Mesothelial cell of epicardium (in vitro differentiated cells): ENCODE measurements at regions not wholly inside any gene's neighbourhood (a gene's known extent, or its start where the extent isn't known, plus 50 kb on each side); places are given as distances from the start of the nearest gene placed in this dataset.

ENCODE experiments used
- DNase-seq, 2 experiments: peaks; one replicate each; pipeline ENCODE4 v3.0.0; 2021; ENCODE audit warnings: low spot score in 2 of 2; ENCODE audit not compliant: unreplicated experiment in 2 of 2
- H3K27ac Mint-ChIP-seq: 2 replicates; pipeline ENCODE4 v1.8.0; 2021; ENCODE audit warnings: mixed read lengths
- H3K27me3 Mint-ChIP-seq: 2 replicates; pipeline ENCODE4 v1.8.0; 2021; ENCODE audit warnings: low read depth, mixed read lengths
- H3K36me3 Mint-ChIP-seq: 2 replicates; pipeline ENCODE4 v1.8.0; 2021; ENCODE audit warnings: mixed read lengths
- H3K4me1 Mint-ChIP-seq: 2 replicates; pipeline ENCODE4 v1.8.0; 2021; ENCODE audit warnings: mixed read lengths
- H3K4me3 Mint-ChIP-seq: 2 replicates; pipeline ENCODE4 v1.8.0; 2021; ENCODE audit warnings: mild to moderate bottlenecking, moderate library complexity, mixed read lengths
- H3K9me3 Mint-ChIP-seq: 2 replicates; pipeline ENCODE4 v1.8.0; 2021; ENCODE audit warnings: mixed read lengths
- TF ChIP-seq, protein P1 (sequence below): fragments of 200-600 bp; sonication (generic); IDR thresholded peaks from one replicate; pipeline ENCODE4 v1.5.0; 2021; ENCODE audit warnings: antibody characterized with exemption; ENCODE audit not compliant: unreplicated experiment

DNA sequence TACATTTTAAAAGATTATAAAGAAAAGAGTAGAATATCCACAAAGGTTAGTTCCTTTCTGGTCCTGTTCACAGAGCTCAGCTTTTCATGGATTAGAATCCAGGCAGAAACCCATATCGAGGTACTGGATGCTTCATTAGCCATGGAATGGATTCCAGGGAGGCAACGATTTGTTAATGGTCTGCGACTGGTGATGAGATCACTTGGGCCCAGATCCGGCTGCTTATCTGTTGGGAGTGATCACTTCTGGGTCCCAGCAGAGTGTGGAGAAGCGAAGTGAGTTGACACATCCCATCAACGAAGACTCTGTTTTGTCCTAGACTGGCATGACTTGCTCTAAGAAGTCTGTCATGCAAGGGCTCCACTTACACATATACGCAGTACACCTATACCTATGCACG, 165.8 kb downstream of the MAF start:
- Mint-ChIP-seq H3K9me3 (no peaks in the 10 kb centered on the region), H3K27ac (no peak overlapping the region), H3K27me3 (peaks cover 23% of the 10 kb centered on the region), H3K36me3 (no peaks in the 10 kb centered on the region), H3K4me3 (no peak overlapping the region), H3K4me1 (peaks cover 18% of the 10 kb centered on the region)
- TF ChIP-seq, protein P1, sequence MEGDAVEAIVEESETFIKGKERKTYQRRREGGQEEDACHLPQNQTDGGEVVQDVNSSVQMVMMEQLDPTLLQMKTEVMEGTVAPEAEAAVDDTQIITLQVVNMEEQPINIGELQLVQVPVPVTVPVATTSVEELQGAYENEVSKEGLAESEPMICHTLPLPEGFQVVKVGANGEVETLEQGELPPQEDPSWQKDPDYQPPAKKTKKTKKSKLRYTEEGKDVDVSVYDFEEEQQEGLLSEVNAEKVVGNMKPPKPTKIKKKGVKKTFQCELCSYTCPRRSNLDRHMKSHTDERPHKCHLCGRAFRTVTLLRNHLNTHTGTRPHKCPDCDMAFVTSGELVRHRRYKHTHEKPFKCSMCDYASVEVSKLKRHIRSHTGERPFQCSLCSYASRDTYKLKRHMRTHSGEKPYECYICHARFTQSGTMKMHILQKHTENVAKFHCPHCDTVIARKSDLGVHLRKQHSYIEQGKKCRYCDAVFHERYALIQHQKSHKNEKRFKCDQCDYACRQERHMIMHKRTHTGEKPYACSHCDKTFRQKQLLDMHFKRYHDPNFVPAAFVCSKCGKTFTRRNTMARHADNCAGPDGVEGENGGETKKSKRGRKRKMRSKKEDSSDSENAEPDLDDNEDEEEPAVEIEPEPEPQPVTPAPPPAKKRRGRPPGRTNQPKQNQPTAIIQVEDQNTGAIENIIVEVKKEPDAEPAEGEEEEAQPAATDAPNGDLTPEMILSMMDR: no peak
- DNase-seq: no peak

DNA sequence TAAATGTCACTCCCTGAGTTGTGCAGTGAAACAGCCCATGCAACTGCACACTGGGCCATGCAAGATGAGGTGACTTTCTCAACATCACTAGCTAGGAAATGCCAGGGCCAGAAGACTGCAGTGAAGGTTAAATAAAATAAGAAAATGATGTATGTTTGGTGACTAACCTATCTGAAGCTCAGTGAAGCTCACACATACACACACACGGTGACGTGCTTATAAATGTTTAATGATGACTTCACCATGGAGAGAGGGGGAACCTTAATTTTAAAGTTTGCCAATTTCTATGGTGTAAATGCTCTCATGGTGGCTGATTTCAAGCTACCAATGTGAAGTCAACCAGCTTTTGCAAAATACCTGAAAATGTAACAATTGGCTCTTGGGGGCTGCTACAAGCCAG, 166.4 kb downstream of the MAF start:
- H3K27me3 Mint-ChIP-seq: peaks cover 26% of the 10 kb centered on the region
- TF ChIP-seq, protein P1: no peak
- no peak overlapping the region for H3K4me3 Mint-ChIP-seq
- DNase-seq: no peak
- H3K36me3 Mint-ChIP-seq: no peaks in the 10 kb centered on the region
- no peak overlapping the region for H3K27ac Mint-ChIP-seq
- peaks cover 18% of the 10 kb centered on the region for H3K4me1 Mint-ChIP-seq
- no peaks in the 10 kb centered on the region for H3K9me3 Mint-ChIP-seq

DNA sequence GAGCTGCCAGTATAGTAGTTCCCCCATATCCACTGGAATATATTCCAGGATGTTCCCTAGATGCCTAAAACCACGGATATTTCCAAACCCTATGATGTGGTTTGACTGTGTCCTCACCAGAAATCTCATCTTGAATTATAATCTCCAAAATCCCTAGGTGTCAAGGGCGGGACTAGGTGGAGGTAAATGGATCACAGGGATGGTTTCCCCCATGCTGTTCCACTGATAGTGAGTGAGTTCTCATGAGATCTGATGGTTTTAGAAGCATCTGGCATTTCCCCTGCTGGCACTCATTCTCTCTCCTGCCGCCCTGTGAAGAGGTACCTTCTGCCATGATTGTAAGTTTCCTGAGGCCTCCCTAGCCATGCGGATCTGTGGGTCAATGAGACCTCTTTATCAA, 168.6 kb downstream of the MAF start:
- TF ChIP-seq, protein P1: no peak
- Mint-ChIP-seq H3K4me3 (no peak overlapping the region), H3K9me3 (no peaks in the 10 kb centered on the region), H3K27me3 (peaks cover 37% of the 10 kb centered on the region), H3K27ac (no peak overlapping the region), H3K36me3 (no peaks in the 10 kb centered on the region), H3K4me1 (peaks cover under 1% of the 10 kb centered on the region)
- no peak for DNase-seq

DNA sequence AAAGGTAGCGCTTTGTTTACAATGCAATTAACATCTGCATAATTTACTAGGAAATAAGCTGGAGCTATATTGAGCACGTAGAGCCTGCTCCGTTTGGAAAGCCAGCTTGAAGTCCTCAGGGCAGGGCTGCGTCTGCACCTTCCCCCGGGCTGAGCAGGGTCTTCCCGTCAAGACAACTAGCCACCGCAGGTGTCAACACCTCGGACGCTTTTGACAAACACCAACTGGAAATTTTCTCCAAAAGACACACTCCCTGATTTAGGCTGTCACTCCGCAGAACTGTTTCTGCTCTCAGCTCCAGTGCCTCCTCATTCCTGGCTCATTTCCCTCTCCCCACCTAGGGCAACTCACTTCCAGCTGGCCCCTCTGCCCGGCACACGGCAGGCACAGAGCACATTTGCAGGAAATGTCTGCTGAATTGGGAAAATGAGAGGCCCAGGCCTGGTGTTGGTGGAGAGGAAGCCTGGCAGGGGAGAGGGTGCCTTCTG, 170.3 kb downstream of the MAF start:
- no peak overlapping the region for H3K4me3 Mint-ChIP-seq
- DNase-seq: no peak
- TF ChIP-seq, protein P1: no peak
- H3K4me1 Mint-ChIP-seq: no peaks in the 10 kb centered on the region
- H3K27ac Mint-ChIP-seq: no peak overlapping the region
- H3K36me3 Mint-ChIP-seq: no peaks in the 10 kb centered on the region
- no peaks in the 10 kb centered on the region for H3K9me3 Mint-ChIP-seq
- peaks cover 44% of the 10 kb centered on the region for H3K27me3 Mint-ChIP-seq

DNA sequence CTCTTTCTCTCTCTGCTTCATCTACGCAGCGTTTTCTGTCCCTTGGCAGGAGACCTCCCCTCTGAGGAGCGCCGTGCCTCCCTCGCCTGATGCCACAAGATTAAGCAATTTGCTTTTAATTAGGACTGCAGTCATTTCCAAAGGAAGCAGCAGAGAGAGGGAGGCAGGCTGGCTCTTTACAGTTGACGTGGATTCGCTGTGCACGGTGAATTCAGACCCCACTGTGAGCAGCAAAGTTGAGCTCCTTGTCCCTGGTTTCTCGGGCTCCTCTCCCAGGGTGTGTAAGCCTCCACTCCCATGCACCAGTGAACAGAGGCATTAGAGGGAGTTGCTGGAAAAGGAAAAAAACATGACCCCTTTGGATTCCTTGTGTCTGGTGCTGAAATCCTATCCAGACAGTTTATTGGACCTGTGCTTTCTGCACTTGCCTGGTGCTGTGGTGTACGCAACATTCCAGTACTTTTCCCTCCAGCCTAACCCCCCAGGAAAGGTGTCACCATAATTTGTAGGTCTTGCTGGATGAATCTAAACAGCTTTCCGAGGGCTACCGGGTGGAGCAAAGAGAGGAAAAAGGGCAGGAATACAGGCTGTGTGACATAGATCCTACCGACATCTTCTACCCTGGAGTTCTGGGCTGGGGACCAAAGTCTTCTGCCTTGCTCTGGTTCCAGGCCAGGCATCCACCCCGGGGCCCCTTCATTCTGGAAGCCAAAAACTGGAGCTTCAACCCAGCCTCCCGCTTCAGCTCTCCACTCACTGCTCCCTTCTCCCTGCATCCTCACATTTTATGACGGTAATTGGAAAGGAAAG, 171.0 kb downstream of the MAF start:
- TF ChIP-seq, protein P1: no peak
- H3K4me1 Mint-ChIP-seq: no peaks in the 10 kb centered on the region
- H3K9me3 Mint-ChIP-seq: no peaks in the 10 kb centered on the region
- no peak overlapping the region for H3K4me3 Mint-ChIP-seq
- no peak overlapping the region for H3K27ac Mint-ChIP-seq
- peaks cover 44% of the 10 kb centered on the region for H3K27me3 Mint-ChIP-seq
- H3K36me3 Mint-ChIP-seq: no peaks in the 10 kb centered on the region
- no peak for DNase-seq
